H1 (cell line): ENCODE measurements at regions not wholly inside any gene's neighbourhood (a gene's known extent, or its start where the extent isn't known, plus 50 kb on each side); places are given as distances from the start of the nearest gene placed in this dataset.
"Not testable (repeated sequence)": the region's sequence is repeated elsewhere in the genome, so short reads cannot be mapped to it uniquely, and the experiment has no call there.

Experiments used
- CTCF ChIA-PET: fragments of 300-600 bp; sonication (Branson Sonifier 250); formaldehyde crosslinking; loops from one replicate; lab custom pipeline; 2021; ENCODE audit not compliant: partially characterized antibody; lab: Charles Lee
- POLR2A ChIA-PET: fragments of 300-600 bp; sonication (Branson Sonifier 250); formaldehyde crosslinking; loops from one replicate; lab custom pipeline; 2021; ENCODE audit warnings: inconsistent platforms; ENCODE audit not compliant: partially characterized antibody; lab: Charles Lee
- DNase-seq, 2 experiments: peaks; one replicate each; pipeline versions ENCODE4 v3.0.0 to v3.0.0-alpha.2; 2010 to 2022; ENCODE audit warnings: low spot score in 2 of 2, low read depth in 1 of 2, mixed read lengths in 1 of 2
- FAIRE-seq: peaks from 2 replicates; lab custom pipeline; 2011; peaks lifted over from hg19 to GRCh38; lab: Jason Lieb, UNC
- H2AFZ ChIP-seq: 2 replicates; pipeline ENCODE4 v1.8.1; 2012; ENCODE audit warnings: low read length, inconsistent platforms
- H2AK5ac ChIP-seq: 2 replicates; pipeline ENCODE4 v1.6.1; 2013; ENCODE audit warnings: low read depth, low read length
- H2BK120ac ChIP-seq: replicated peaks from 2 replicates; pipeline ENCODE3; 2013; ENCODE audit warnings: low read depth, low read length, inconsistent platforms
- H2BK12ac ChIP-seq: 2 replicates; pipeline ENCODE4 v1.6.1; 2013; ENCODE audit warnings: low read depth, low read length
- H2BK15ac ChIP-seq: 2 replicates; pipeline ENCODE4 v1.6.1; 2013; ENCODE audit warnings: low read length
- H2BK20ac ChIP-seq: 2 replicates; pipeline ENCODE4 v1.6.1; 2013; ENCODE audit warnings: low read length
- H2BK5ac ChIP-seq: 2 replicates; pipeline ENCODE4 v1.6.1; 2013; ENCODE audit warnings: low read depth, low read length
- H3K14ac ChIP-seq: 2 replicates; pipeline ENCODE4 v1.6.1; 2013; ENCODE audit warnings: inconsistent platforms; ENCODE audit not compliant: insufficient read length
- H3K18ac ChIP-seq: 2 replicates; pipeline ENCODE4 v1.6.1; 2013; ENCODE audit warnings: low read length; ENCODE audit errors: extremely low read depth
- H3K23ac ChIP-seq: 2 replicates; pipeline ENCODE4 v1.6.1; 2013; ENCODE audit warnings: inconsistent platforms; ENCODE audit not compliant: insufficient read length
- H3K23me2 ChIP-seq: 2 replicates; pipeline ENCODE4 v1.6.1; 2013; ENCODE audit warnings: low read depth, low read length
- H3K27ac ChIP-seq: 2 replicates; pipeline ENCODE4 v1.6.1; 2011; ENCODE audit warnings: low read depth, low read length, inconsistent platforms
- H3K27me3 ChIP-seq, 4 experiments: replicated peaks in 1 of 4; 1 replicate in 1 of 4; 2 replicates in 3 of 4; pipeline versions ENCODE4 v1.6.1 to v1.8.1; 2011 to 2013; ENCODE audit warnings: low read length in 3 of 4, mild to moderate bottlenecking in 3 of 4, inconsistent platforms in 2 of 4, mixed read lengths in 2 of 4, moderate library complexity in 1 of 4; ENCODE audit not compliant: control insufficient read depth in 3 of 4, insufficient read depth in 3 of 4; ENCODE audit errors: extremely low read depth in 1 of 4
- H3K36me3 ChIP-seq, 4 experiments: 2 replicates each; pipeline versions ENCODE4 v1.6.1 to v1.8.1; 2011 to 2013; ENCODE audit warnings: mild to moderate bottlenecking in 4 of 4, low read length in 3 of 4, moderate library complexity in 2 of 4, control low read depth in 1 of 4, inconsistent platforms in 1 of 4; ENCODE audit not compliant: insufficient read depth in 4 of 4, control insufficient read depth in 2 of 4
- H3K4ac ChIP-seq: replicated peaks from 2 replicates; pipeline ENCODE3; 2013; ENCODE audit warnings: low read length, low read depth, mixed read lengths, inconsistent platforms; ENCODE audit not compliant: insufficient read length
- H3K4me1 ChIP-seq, 4 experiments: replicated peaks in 1 of 4; 1 replicate in 1 of 4; 2 replicates in 3 of 4; pipeline versions ENCODE4 v1.6.1 to v1.8.1; 2011 to 2013; ENCODE audit warnings: low read length in 3 of 4, inconsistent platforms in 2 of 4, mixed read lengths in 1 of 4; ENCODE audit not compliant: insufficient read depth in 4 of 4, control insufficient read depth in 3 of 4
- H3K4me2 ChIP-seq, 2 experiments: 2 replicates each; pipeline versions ENCODE4 v1.6.1 to v1.8.1; 2011 to 2013; ENCODE audit warnings: low read depth in 2 of 2, low read length in 2 of 2, control low read depth in 1 of 2, inconsistent platforms in 1 of 2, mild to moderate bottlenecking in 1 of 2; ENCODE audit not compliant: insufficient read depth in 1 of 2
- H3K4me3 ChIP-seq, 4 experiments: fragments of 200-600, 300-600 bp in 1 of 4; sonication (generic), shearing (Covaris generic), sonication (Bioruptor Twin) in 1 of 4; 2 replicates each; pipeline versions ENCODE4 v1.5.1 to v1.8.1; 2011 to 2016; ENCODE audit warnings: low read length in 4 of 4, low read depth in 3 of 4, control low read depth in 2 of 4, inconsistent platforms in 2 of 4, mild to moderate bottlenecking in 2 of 4, mixed read lengths in 1 of 4, moderate library complexity in 1 of 4; ENCODE audit not compliant: insufficient read depth in 2 of 4; ENCODE audit errors: extremely low read depth in 1 of 4
- H3K56ac ChIP-seq: replicated peaks from 2 replicates; pipeline ENCODE3; 2013; ENCODE audit warnings: low read depth, mild to moderate bottlenecking, mixed read lengths, low read length, inconsistent platforms; ENCODE audit not compliant: insufficient read length
- H3K79me1 ChIP-seq: 2 replicates; pipeline ENCODE4 v1.6.1; 2013; ENCODE audit warnings: low read depth, low read length, control low read depth
- H3K79me2 ChIP-seq, 2 experiments: 2 replicates each; pipeline versions ENCODE4 v1.6.1 to v1.8.1; 2012 to 2013; ENCODE audit warnings: low read length in 2 of 2, mild to moderate bottlenecking in 2 of 2, inconsistent platforms in 1 of 2; ENCODE audit not compliant: insufficient read depth in 2 of 2, control insufficient read depth in 1 of 2
- H3K9ac ChIP-seq, 4 experiments: replicated peaks in 1 of 4; 1 replicate in 1 of 4; 2 replicates in 3 of 4; pipeline versions ENCODE4 v1.6.1 to v1.8.1; 2011 to 2013; ENCODE audit warnings: low read depth in 3 of 4, low read length in 3 of 4, control low read depth in 2 of 4, mild to moderate bottlenecking in 2 of 4, moderate library complexity in 2 of 4, inconsistent platforms in 1 of 4; ENCODE audit errors: extremely low read depth in 1 of 4
- H3K9me3 ChIP-seq, 2 experiments: 2 replicates each; pipeline versions ENCODE4 v1.6.1 to v1.8.1; 2012 to 2013; ENCODE audit warnings: mild to moderate bottlenecking in 2 of 2, moderate library complexity in 2 of 2, control low read depth in 1 of 2, inconsistent platforms in 1 of 2, low read depth in 1 of 2, low read length in 1 of 2, mixed read lengths in 1 of 2; ENCODE audit not compliant: insufficient read depth in 2 of 2
- H4K20me1 ChIP-seq, 2 experiments: replicated peaks in 1 of 2; 2 replicates each; pipeline versions ENCODE3 to v1.8.1; 2011 to 2013; ENCODE audit warnings: inconsistent platforms in 2 of 2, low read length in 2 of 2, mild to moderate bottlenecking in 1 of 2; ENCODE audit not compliant: insufficient read depth in 2 of 2, control insufficient read depth in 1 of 2
- H4K5ac ChIP-seq: 2 replicates; pipeline ENCODE4 v1.6.1; 2013; ENCODE audit warnings: low read length, low read depth, mixed read lengths, inconsistent platforms; ENCODE audit not compliant: insufficient read length
- H4K8ac ChIP-seq: 2 replicates; pipeline ENCODE4 v1.8.0; 2013; ENCODE audit warnings: mild to moderate bottlenecking, moderate library complexity, low read length, inconsistent platforms; ENCODE audit not compliant: insufficient read depth; ENCODE audit errors: extremely low read depth
- H4K91ac ChIP-seq: replicated peaks from 2 replicates; pipeline ENCODE3; 2013; ENCODE audit warnings: low read length, mixed read lengths, inconsistent platforms; ENCODE audit not compliant: insufficient read length
- WGBS, 2 experiments: shearing (Covaris generic) in 1 of 2; methylation state at CpG; one replicate each; pipeline versions ENCODE4 v1.1.6 to v1.1.7; 2013 to 2015; ENCODE audit warnings: low lambda C conversion rate in 2 of 2, mixed read lengths in 2 of 2, inconsistent platforms in 1 of 2, low coverage in 1 of 2, missing lambda C conversion rate in 1 of 2; ENCODE audit not compliant: insufficient replicate concordance in 2 of 2, insufficient coverage in 1 of 2, insufficient read length in 1 of 2; ENCODE audit errors: extremely low coverage in 1 of 2, missing lambda C conversion rate in 1 of 2; 5-methylcytosine and 5-hydroxymethylcytosine counted together

DNA sequence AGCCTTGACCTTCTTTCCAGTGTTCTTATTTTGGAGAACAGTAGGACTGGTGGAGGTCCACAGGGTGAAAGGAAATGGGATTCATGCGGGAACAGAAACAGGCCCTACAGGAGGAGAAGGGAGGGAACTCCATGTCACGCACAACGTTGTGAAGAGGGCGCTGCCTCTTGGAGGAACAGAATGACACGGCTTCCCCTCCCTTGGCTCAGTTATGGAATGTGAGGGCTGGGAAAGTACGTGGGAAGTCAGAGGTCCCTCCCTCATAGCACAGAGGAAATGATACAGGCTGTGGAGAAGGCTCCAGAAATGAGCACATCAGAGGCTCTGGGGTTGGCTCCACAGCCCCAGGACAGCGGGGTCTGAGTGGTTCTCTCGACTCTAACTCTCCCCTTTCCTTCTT lies 125.3 kb upstream of the SIMC1 start:
- H3K14ac ChIP-seq, FAIRE-seq, H3K4me2 ChIP-seq, H3K4me3 ChIP-seq, H2AFZ ChIP-seq, H3K18ac ChIP-seq, H3K4me1 ChIP-seq, H3K23me2 ChIP-seq, H4K5ac ChIP-seq, H3K9ac ChIP-seq, H3K27me3 ChIP-seq, H2BK20ac ChIP-seq, H4K91ac ChIP-seq, H3K23ac ChIP-seq, H2BK5ac ChIP-seq, H3K79me1 ChIP-seq, H4K8ac ChIP-seq, H2BK120ac ChIP-seq, H2AK5ac ChIP-seq, CTCF ChIA-PET, H3K79me2 ChIP-seq, H3K9me3 ChIP-seq, H3K27ac ChIP-seq, H3K56ac ChIP-seq, POLR2A ChIA-PET, H2BK15ac ChIP-seq, H3K36me3 ChIP-seq, H4K20me1 ChIP-seq, H3K4ac ChIP-seq, H2BK12ac ChIP-seq, DNase-seq: not testable (repeated sequence)
- no CpG with 5 or more reads among the region's 8 CpGs for whole genome bisulfite sequencing, 2 experiments

DNA sequence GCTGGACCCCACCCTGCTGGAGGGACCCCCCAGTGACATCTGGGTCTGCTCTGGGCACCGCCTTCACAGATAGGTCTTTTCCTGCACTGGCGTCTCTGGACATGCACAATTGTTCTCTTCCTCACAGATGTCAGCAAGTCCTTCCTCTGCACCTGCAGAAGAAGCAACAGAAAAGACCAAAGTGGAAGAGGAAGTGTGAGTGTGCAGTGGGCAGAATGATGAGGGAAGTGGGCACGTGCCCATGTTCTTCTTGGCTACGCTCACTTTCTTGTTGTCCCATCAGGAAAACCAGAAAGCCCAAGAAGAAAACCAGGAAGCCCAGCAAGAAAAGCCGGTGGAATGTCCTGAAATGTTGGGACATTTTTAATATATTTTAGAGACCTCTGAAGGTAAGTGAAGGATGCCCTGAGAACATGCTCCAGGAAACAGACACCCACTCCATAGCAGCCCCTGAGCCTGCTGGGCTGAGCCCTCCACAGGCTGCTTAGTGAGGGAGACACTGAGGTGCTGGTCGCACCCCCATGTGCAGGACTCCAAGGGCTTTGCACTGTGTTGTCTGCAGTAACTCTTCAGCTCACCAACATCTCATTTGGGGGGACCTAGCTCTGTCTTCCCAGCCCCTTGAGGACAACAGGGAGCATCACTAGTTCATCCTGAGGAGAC lies 124.4 kb upstream of the SIMC1 start:
- H4K91ac ChIP-seq, POLR2A ChIA-PET, H2AFZ ChIP-seq, H3K14ac ChIP-seq, H3K4me3 ChIP-seq, H2BK12ac ChIP-seq, H2BK120ac ChIP-seq, H3K23ac ChIP-seq, H2BK5ac ChIP-seq, H3K4me1 ChIP-seq, H3K9ac ChIP-seq, H3K4ac ChIP-seq, H2BK15ac ChIP-seq, H3K23me2 ChIP-seq, H3K56ac ChIP-seq, FAIRE-seq, H3K4me2 ChIP-seq, H3K27ac ChIP-seq, H3K27me3 ChIP-seq, DNase-seq, H3K79me1 ChIP-seq, H2AK5ac ChIP-seq, H3K18ac ChIP-seq, H4K20me1 ChIP-seq, H3K9me3 ChIP-seq, H2BK20ac ChIP-seq, H3K79me2 ChIP-seq, H4K5ac ChIP-seq, H3K36me3 ChIP-seq, H4K8ac ChIP-seq, CTCF ChIA-PET: not testable (repeated sequence)
- no CpG with 5 or more reads among the region's 6 CpGs for WGBS, 2 experiments
